ENCODE measurements at regions not wholly inside any gene's neighbourhood (a gene's known extent, or its start where the extent isn't known, plus 50 kb on each side); places are given as distances from the start of the nearest gene placed in this dataset.

DNA sequence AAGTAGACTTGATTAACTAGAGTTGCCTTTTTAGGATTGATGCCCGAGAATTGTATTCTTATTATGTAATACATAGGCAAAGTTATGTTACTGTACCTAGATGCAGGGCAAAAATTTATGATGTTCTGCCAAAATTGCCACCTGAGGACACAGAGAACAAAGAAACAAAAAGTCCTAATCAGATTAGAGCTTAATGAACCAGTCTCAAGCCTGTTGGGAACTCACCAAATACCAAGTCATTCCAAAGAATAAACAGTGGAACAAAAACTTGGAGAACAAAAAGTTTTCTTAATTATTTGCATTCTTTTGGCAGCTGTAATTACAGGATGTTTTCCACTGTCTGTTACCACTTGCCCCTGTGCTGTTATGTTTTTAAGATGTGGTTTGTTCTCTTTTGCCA, 154.7 kb upstream of the SGK1 start:
- DNase-seq: no peak

DNA sequence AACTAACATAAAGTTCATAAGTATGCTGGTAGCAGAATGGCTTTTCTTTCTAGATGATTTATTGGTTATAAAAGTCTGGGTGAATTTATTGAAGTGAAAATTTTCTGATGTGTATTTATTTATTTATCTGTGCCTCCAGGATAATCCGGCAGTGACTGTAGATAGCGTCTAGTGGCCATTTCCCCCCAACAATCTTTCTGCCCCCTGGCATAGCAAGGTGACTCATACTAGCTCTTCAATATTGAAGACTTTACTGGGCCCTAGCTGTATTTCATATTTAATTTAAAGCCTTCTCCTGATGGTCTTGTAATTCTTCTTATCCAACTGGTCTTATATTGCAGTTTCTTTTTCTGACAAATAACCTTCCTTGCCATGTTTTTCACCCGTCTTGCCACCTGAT, 154.1 kb upstream of the SGK1 start:
- DNase-seq: no peak

DNA sequence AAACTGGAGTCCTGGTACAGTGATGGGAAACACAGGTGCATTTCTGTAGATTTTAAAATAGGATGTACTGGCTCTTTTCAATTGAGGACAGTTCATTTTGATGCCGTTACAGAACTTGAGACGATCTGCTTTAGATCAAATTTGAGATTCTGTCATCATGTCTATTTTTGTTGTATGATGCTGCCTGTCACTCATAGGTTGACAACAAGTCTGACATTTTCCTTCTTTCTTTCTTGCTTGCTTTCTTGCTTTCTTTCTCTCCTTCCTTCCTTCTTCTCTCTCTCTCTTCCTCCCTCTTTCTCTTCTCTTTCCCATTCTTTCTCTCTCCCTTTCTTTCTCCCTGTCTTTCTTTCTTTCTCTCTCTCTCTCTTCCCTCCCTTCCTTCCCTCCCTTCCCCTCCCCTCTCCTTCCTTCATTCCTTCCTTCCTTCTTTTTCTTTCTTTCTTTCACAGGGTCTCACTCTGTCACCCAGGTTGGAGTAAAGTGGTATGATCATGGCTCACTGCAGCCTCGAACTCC, 152.6 kb upstream of the SGK1 start:
- no peak for DNase-seq

DNA sequence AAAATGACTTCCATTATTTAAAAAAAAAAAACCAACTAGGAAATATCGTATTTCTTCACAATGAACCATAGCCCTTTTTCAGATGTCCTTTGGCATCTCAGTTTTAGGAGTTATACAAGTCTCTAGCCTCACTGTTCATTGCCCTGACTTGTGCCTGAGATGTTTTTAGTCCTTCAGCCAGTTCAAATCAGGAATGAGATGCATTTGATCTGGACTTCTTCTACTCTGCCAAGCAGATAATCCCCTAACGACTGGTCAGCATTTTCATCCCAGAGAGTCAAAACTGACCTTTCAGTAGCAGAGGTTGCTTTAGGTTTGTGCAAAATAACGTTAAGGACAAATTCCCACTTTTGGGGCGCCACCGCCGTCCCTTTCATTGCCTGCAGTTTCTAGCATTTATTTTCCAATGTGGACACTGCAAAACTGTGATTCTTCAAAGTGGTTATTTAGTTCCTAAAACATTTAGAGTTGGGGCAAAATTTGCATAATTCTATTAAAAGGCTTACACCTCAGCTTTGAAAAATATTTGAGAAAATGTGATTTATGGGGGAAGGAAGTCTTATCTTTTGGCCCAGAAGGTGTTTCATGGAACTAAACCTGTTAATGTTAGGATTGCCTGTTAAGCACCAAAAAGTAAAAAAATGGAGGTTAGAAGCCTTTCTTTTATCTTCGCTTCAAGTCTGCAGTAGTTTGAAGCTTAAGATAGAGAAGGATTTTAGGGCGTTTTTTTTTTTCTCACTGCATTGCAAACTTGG, 152.0 kb upstream of the SGK1 start:
- DNase-seq: no peak

DNA sequence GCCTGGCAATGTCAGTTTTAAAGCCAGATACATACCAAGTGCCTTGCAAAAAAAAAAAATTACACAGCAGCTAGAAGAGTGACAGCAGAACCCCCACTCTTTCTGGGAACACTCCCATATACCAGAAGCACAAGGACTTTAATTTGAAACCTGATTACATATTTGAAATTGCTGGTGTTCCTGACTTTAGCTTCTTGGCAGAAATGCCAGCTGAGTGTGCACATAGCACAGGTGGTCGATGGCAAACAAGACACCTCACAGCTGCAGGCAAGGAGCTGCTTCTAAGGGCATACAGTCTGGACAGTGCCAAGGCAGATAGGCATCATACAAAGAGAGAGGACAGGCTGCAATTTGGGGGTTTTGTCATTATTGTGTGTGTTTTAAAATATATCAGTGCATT, 150.7 kb upstream of the SGK1 start:
- no peak for DNase-seq

DNA sequence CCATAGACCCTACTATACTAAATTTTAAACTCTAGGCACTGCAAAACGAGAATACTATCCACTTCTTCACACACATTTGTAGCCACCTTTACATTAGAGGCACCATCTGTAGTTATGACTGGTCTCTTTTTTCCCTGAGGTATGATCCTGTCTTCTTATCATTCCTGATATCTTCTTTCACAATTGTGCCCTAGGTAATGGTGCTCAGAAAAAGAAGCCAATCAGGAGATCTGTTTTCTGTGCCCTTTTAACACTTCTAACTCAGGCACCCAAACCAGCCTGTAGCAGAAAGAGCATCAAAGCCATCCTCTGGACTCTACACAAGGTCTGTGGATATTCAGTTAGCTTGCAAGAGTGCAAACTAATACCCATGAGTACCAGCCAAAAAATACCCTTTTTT, 149.7 kb upstream of the SGK1 start:
- DNase-seq: no peak

DNA sequence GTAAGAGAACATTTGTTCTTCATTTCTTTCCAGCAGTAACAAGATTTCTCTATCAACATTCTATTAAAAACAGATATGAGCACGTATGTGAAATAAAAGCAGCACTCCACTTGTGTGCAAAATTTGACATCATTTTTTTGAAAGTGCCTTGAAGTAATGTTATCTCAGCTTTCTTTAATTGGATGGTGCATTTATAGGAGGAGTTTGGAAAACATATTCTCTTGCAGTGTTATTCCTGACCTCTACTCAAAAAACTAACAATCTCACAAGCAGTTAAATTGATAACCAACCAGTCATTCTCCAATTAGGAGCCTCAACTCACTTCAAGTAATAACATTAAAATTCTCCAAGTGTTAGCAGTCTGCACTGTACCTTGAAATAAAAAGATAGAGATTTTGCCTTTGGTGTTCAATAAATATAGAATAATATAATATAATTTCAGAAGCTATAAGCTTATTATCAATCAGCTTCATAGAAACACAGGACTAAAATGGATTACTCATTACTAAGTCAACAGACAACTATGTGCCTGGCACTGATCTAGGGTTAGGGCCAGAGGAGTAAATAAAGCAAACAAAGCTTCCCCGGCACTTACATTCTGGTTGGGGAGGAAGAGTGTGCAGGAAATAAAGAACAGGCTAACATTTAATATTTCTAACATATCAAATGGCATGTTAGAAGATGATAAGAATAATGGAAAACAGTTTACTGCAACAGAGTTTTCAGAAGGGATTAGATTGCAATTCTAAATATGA, 149.0 kb upstream of the SGK1 start:
- no peak for DNase-seq

DNA sequence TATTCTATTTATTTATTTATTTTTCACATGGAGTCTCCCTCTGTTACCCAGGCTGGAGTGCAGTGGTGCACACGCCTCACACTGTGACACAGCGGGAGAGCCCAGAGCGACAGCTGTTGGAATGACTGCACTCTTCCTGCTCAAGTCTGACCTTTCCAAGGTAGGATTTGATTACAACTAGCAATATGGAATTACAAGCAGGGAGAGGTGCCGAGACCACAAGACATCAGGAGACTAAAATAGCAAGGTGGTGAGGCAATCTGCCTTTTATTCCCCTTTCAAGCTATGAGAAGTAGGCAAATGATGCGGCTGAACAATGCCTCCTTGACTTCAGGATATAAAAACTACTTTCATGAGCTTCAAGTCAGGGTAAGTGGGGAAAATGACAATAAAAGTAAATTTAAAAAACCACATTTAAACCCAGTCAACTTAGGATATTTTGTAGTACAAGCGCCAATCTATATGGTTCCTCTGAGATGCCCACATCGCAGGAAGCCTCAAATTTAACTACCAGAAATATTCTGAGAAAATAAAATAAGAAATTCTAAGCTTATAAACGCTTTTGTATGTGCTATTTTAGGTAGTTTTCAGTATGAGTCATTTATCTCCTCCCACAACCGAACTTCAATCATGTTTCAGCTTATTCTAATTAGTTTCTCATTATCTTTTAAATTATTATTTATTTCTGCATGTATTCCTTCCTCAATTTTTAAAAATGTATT, 146.9 kb upstream of the SGK1 start:
- DNase-seq: no peak

DNA sequence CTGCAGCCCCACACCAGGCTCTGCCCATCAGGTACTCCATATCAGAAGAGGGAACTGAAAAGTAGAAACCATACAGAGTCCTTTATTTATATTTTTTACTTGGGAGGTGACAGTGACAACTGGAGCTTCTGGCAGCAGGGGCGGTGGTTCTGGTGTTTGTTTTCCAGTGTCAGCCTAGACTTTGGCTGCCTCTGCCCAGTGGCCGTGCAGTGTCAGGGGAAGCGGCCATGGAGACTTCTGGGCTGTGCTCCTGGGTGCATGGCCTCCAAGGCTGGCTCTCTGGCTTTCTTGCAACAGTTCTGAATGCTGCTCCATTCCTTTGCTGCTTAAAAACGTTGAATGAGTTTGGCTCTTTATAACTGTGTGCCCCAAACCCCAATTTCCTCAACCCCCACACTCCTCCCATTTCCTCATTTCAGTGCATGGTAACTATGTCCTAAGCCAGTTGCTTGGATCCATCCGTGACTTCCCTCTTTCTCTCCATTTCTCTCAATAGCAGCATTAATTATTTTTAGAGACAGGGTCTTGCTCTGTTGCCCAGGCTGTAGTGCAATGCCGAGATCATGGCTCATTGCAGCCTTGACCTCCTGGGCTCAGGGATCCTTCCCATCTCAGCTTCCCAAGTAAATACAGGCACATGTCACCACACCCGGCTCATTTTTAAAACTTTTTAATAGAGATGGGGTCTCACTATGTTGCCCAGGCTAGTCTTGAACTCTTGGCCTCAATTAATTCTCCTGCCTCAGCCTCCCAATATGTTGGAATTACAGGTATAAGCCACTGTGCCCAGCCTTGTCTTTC, 141.1 kb upstream of the SGK1 start:
- no peak for DNase-seq

DNA sequence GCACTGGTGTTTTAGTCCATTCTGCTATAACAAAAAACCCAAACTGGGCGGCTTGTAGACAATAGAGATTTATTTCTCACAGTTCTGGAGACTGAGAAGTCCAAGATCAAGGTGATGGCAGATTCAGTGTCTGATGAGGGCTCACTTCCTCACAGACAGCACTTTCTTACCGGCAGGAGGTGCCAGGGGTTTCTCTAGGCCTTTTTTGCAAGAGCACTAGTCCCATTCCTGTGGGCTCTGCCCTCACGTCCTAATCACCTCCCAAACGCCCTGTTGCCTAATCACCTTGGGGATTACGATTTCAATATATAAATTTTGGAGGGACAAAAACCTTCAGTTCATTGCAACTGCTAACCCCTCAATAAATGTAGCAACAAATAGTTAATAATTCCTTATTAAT, 140.0 kb upstream of the SGK1 start:
- DNase-seq: no peak

DNA sequence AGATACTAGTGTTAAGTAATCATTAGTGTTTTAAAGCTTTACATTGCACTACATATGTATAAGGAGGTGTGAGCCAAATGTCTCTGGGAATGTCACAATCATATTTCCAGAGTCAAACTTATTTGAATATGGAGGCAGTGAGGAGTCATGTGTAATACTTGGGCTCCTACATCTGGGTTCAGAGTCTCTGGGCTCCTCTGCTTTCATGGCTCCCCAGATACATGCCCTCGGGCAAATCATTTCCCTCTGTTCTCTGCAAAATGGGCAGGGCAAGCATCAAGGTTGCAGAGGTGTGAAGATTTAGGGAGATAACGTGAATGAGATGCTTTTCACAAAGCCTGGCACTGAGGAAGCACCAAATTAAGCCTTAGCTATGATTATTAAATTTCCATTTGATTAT, 138.3 kb upstream of the SGK1 start:
- DNase-seq: no peak

DNA sequence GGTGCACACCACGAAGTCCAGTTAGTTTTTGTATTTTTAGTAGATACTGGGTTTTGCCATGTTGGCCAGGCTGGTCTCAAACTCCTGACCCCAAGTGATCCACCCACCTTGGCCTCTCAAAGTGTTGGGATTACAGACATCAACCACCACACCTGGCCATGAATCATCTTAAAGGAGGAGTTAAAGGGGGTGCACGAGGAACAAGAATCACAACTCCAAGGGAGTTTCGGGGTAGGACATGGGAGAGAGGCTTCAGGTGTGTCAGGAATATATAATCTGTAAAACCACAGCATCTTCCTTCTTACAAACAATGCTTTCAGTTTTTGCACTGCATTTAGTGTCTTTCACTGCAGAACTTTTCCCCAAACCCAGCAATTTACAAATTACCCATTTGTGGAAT, 137.4 kb upstream of the SGK1 start:
- no peak for DNase-seq

DNA sequence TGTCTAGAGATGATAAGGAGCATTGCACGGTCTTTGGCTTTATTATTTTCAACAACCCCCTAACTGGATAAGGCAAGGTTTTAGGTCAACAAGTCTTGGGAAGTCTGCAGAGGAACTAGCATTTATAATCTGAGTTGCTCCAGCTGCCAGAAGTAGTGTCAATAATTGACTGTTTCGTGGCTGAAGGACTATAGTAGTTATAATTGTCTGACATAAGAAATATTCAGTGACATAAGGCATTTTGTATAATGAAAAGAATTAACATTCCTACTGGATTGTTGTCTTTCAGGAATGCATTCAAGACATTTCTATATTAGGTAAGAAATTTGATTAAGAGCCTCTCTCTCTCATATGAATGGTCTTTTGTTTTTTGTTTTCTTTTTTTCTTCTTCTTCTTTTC, 136.9 kb upstream of the SGK1 start:
- DNase-seq: no peak

DNA sequence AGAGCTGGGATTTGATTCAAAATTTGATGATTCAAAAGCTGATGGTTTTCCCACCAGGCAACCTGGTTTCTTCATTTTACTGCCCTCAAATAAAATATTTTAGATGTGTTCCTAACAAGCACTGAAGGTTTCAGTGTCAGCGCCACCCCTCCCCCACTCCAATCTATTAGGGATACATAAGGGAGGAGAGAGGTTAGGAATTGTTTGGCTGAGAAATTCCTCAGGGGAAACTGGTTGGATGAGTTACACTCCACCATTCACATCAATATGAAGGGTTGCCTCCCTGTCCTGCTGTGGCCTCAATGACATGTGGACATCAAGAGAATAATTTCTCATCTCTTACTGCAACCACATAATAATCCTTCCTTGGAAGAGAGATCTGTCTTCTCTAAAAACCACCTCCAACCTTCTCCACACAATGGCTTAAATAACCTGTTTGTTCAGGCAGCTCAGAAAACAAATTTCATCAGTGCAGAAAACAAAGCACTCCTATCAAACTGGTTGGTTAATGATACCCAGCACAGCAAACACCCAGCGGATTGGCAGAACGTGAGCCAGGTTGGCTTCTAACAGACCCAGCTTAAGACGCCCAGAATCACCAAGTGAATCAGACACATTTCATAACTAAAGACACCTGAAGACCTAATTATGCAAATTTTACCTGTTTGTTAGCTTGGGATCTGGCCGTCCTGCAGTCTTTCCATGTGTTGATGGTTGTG, 136.0 kb upstream of the SGK1 start:
- DNase-seq: no peak

DNA sequence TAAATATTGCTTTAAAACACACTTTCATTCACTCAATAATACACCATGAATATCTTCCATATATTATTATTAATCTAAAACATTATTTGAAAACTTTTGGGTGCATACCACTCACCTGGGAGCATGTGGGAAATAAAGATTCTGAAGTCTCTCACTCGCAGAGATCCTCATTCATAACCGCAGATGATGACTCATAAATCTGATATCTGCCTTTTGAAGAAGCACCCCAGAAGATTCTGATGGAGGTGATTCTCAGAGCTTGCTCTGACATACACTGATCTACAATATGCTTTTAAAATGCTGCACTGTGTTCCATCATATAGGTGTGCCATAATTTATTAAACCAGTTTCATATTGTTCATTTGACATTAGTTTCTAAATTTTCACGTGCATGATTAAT, 135.0 kb upstream of the SGK1 start:
- no peak for DNase-seq

DNA sequence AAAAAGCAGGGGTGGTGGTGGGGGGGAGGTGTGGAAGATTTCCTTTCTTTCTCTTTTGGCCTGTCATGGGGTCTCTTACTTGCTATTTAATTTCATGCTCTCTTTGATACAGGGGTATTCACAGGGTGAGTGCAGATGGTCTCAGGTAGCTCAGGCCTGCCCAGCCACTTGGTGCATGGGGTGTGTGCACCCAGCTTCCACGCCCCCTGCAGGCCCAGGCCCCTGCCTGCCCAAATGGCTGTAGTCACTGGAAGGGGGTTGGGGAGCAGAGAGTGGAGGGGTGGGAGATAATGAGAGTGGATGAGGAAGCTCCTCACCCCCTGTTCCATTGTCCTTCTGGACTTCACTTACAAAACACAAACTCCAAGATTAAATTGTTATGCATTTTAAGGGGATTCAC, 133.6 kb upstream of the SGK1 start:
- DNase-seq: no peak

DNA sequence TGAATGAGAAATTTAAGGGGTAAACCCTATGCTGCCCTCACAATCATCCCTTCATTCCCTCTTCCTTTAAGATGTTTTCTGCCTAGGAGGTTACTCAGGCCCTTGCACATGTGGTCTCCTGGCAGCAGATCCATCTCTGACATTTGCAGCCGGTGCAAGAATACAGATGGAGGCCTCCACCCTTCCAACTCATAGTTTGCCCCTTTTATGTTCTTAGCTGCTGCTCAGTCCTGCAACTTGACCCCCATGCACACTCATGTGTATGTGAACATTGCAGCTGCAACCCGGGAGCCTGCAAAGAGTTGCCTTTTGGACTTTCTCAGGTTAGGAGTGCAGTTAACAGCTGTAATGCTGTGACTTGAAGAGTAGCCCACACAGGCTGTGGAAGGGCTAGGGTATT, 131.9 kb upstream of the SGK1 start:
- DNase-seq: no peak

DNA sequence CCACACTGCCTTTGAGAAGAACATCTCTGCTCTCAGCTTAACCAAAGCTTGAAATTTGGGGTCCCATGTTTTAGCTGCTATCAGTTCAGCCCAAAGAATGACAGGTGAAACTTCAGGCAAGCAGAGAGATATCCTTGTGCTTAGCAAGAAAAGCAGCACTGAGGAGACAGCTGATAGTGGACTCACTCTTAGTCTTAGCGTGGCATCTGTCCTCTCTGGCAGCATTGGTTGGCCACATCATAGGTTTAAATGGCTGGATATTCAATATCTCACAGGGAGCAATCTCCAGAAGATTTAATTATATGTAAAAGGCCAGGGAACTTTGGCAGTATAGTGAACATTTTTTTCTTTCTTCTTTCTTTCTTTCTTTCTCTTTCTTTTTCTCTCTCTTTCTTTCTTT, 131.1 kb upstream of the SGK1 start:
- DNase-seq: no peak

DNA sequence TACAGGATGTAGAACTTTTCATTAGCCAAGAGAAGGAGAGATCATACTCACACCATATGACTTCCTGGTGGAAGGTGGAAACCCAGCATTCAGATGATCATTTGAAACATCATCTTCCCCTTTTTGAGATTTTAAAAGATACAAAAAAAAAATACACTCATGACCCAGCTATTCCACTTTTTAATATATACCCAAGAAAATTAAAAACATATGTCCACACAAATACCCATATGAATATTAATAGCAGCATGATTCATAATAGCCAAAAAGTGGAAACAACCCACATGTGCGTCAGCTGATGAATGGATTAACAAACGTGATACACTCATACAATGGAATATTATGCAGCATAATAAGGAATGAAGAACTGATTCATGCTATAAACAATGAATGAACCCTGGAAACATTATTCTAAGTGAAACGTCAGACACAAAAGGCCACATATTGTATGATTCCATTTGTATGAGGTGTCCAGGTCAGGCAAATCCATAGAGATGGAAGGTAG, 130.0 kb upstream of the SGK1 start:
- DNase-seq: no peak

DNA sequence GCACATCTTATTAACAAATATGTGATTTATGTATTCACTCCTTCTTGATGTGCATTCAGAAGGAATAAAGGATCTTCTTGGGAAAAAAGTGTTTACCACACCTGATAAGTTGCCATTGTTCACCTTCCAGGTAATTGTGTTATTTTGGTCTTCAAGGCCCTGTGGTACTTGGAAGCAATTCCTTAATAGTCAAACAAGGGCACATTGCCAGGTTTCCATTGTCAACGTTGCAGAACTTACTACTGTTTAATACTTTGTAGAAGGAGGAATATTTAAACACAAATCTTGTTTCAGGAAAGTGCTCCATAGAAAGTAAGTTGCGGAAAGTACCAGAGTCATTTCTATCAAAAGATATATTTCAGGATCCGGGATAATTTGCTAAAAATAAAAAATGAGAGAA, 129.5 kb upstream of the SGK1 start:
- DNase-seq: no peak

DNA sequence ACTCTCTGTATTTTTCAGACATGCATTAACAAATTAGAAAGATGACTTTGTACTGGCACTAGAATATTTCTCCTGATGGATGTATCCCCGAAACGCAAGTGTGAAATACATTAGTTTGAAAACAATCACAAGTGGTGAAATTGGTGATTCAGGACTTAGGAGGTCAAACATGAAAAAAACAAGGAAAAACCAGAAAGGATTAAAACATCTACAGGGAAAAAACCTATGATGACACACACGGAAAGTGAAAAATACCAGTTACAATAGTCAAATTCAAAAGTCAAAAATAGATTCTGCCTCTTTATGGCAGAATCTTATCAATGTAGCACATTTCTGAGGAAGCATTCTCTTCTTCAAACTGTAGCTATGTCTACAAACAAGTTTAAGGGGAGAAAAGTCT, 129.0 kb upstream of the SGK1 start:
- DNase-seq: no peak

DNA sequence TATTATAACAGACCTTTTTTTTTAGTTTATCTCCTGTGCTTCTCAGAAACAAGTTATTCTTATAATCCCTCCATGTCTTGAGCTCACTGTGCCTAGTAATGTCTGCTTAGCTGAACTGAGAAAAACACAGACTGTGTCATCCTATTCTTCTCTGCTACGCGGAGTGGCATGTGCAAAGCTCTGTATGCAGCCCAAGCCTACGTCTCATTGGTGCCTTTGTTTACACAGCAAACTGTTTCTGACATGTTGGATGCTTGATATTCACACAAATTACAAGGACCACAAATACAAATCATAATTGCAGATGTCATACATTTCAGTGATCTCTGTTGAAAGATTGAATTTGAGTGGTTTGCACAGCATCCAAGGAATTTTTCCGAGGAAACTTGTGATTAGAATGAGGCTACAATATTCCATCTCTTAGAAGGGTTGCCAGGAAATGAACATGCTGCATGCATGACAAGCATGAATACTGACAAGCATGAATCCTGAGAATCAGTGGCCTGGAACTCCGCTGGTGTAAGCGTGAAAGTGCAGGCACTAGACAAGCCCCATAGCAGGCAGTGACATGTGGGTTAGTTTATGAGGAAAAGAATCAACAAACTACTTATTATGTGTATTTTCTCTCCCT, 128.4 kb upstream of the SGK1 start:
- DNase-seq: no peak

All from activated CD4-positive, alpha-beta T cell treated with anti-CD3 and anti-CD28 coated beads for 1 hour (primary cell).